ENCODE measurements at regions not wholly inside any gene's neighbourhood (a gene's known extent, or its start where the extent isn't known, plus 50 kb on each side); places are given as distances from the start of the nearest gene placed in this dataset.

DNA sequence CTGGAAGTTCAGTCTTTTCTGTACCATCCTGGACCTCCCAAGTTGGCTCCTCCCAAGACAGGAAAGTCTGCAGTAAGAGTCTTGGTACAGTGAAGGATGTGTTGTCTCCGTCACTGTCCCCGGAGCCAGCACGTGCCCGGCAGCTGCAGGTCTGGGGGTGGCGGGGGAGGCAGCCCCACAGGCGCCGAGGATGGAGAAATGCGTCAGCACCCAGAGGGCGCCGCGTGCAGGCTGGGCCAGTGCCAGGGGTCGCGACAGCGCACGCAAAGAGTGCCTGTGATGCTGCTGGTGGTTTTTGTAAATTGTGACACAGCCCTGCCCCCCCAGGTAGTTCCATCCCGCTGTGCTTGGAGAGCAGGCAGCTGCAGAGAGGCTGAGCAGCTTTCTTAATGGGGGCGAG, 1200.5 kb downstream of the BRD1 start:
- Histone ChIP-seq H2AFZ (ENCODE audit: low read length) (no peak overlapping the region), H2BK120ac (ENCODE audit: low read depth, low read length) (no peak overlapping the region), H3K4me2 (ENCODE audit: insufficient read depth, low read length, poor library complexity, severe bottlenecking) (no peak overlapping the region), H3K4me1 (ENCODE audit: control insufficient read depth in 2 of 2, insufficient read depth in 1 of 2, low read depth in 1 of 2, low read length in 2 of 2) (peaks cover 13 to 38% of the 10 kb centered on the region in 2 donors), H3K79me1 (ENCODE audit: low read depth, low read length) (peaks cover 20% of the 10 kb centered on the region), H3K9me3 (replicated peaks in 1 of 2; ENCODE audit: control insufficient read depth in 2 of 2, insufficient read depth in 1 of 2, low read depth in 1 of 2, low read length in 2 of 2) (no peaks in the 10 kb centered on the region), H4K91ac (ENCODE audit: low read depth, low read length, poor library complexity) (no peak overlapping the region), H2BK5ac (ENCODE audit: low read length) (peak overlapping the region; percentile 30), H2AK5ac (ENCODE audit: low read depth, low read length) (peak overlapping the region; percentile 39), H2BK12ac (ENCODE audit: low read length) (no peak overlapping the region), H3K36me3 (replicated peaks in 1 of 2; ENCODE audit: control insufficient read depth in 2 of 2, insufficient read depth in 2 of 2, low read length in 2 of 2) (no peaks in the 10 kb centered on the region), H3K23ac (ENCODE audit: low read depth, low read length, poor library complexity) (peak overlapping the region; percentile 67), H4K8ac (ENCODE audit: low read depth, low read length) (no peak overlapping the region), H2BK15ac (ENCODE audit: low read length) (no peak overlapping the region), H3K27me3 (ENCODE audit: control insufficient read depth in 3 of 3, insufficient read depth in 3 of 3, low read depth in 1 of 3, low read length in 3 of 3) (no peaks in the 10 kb centered on the region), H3K14ac (ENCODE audit: low read length) (peak overlapping the region; percentile 98), H3K9ac (ENCODE audit: low read depth, low read length, poor library complexity) (peak overlapping the region; percentile 80), H3K27ac (replicated peaks; ENCODE audit: low read length) (no peak overlapping the region), H3K18ac (ENCODE audit: low read length) (peak overlapping the region; percentile 87), H3K4me3 (ENCODE audit: low read length in 2 of 2) (no peak overlapping the region), H3K4ac (ENCODE audit: low read length) (no peak overlapping the region)
- WGBS, 2 donors (ENCODE audit: extremely low coverage in 2 of 2, insufficient read length in 2 of 2, insufficient replicate concordance in 1 of 2): no CpG with 5 or more reads among the region's 17 CpGs
- DNase-seq (ENCODE audit: low spot score): no peak

GRCh38 chr22:48624401-48624800, 1203.3 kb downstream of the BRD1 start:
- WGBS, 2 donors (ENCODE audit: extremely low coverage in 2 of 2, insufficient read length in 2 of 2, insufficient replicate concordance in 1 of 2): no CpG with 5 or more reads among the region's 13 CpGs
- no peak overlapping the region for H3K9ac ChIP-seq (ENCODE audit: low read depth, low read length, poor library complexity)
- no peak overlapping the region for H2BK120ac ChIP-seq (ENCODE audit: low read depth, low read length)
- no peak overlapping the region for H4K91ac ChIP-seq (ENCODE audit: low read depth, low read length, poor library complexity)
- no peaks in the 10 kb centered on the region for H3K9me3 ChIP-seq (replicated peaks in 1 of 2; ENCODE audit: control insufficient read depth in 2 of 2, insufficient read depth in 1 of 2, low read depth in 1 of 2, low read length in 2 of 2)
- no peak overlapping the region for H3K23ac ChIP-seq (ENCODE audit: low read depth, low read length, poor library complexity)
- H3K79me1 ChIP-seq (ENCODE audit: low read depth, low read length): peaks cover 18% of the 10 kb centered on the region
- H3K27me3 ChIP-seq (ENCODE audit: control insufficient read depth in 3 of 3, insufficient read depth in 3 of 3, low read depth in 1 of 3, low read length in 3 of 3): no peaks in the 10 kb centered on the region
- H3K36me3 ChIP-seq (replicated peaks in 1 of 2; ENCODE audit: control insufficient read depth in 2 of 2, insufficient read depth in 2 of 2, low read length in 2 of 2): no peaks in the 10 kb centered on the region
- peak overlapping the region in 1 of 2 donors; percentile 19 for H3K4me3 ChIP-seq (ENCODE audit: low read length in 2 of 2)
- no peak overlapping the region for H3K4me2 ChIP-seq (ENCODE audit: insufficient read depth, low read length, poor library complexity, severe bottlenecking)
- no peak overlapping the region for H2BK15ac ChIP-seq (ENCODE audit: low read length)
- H3K27ac ChIP-seq (replicated peaks; ENCODE audit: low read length): no peak overlapping the region
- H2AFZ ChIP-seq (ENCODE audit: low read length): no peak overlapping the region
- H3K4ac ChIP-seq (ENCODE audit: low read length): no peak overlapping the region
- no peak overlapping the region for H3K14ac ChIP-seq (ENCODE audit: low read length)
- no peak overlapping the region for H2BK5ac ChIP-seq (ENCODE audit: low read length)
- H2BK12ac ChIP-seq (ENCODE audit: low read length): no peak overlapping the region
- no peak overlapping the region for H3K18ac ChIP-seq (ENCODE audit: low read length)
- no peak overlapping the region for H2AK5ac ChIP-seq (ENCODE audit: low read depth, low read length)
- DNase-seq (ENCODE audit: low spot score): no peak
- H4K8ac ChIP-seq (ENCODE audit: low read depth, low read length): no peak overlapping the region
- peaks cover 13 to 19% of the 10 kb centered on the region in 2 donors for H3K4me1 ChIP-seq (ENCODE audit: control insufficient read depth in 2 of 2, insufficient read depth in 1 of 2, low read depth in 1 of 2, low read length in 2 of 2)

DNA sequence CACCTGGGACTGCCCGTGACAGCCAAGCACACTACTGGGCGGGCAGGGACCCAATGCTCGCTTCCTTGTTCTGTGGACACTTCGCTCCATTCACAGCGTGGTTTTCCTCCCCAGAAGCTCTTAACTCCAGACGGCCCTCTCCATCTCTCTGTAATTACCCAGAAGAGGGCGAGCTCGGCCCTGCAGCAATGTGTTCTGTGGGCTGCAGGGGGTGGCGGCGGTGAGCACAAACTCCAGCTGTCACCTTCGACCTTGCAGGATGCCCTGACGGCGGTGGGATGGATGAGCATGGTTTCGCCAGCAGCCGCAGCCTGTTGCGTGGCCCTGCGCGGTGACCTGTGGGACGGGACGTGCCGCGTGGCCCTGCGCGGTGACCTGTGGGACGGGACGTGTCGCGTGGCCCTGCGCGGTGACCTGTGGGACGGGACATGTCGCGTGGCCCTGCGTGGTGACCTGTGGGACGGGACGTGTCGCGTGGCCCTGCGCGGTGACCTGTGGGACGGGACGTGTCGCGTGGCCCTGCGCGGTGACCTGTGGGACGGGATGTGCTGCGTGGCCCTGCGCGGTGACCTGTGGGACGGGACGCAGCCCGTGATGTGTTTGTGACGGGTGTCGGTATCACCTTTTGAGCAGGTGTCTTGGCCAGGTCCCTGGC, 1204.7 kb downstream of the BRD1 start:
- no peak overlapping the region for H2BK120ac ChIP-seq (ENCODE audit: low read depth, low read length)
- DNase-seq (ENCODE audit: low spot score): no peak
- H2BK5ac ChIP-seq (ENCODE audit: low read length): no peak overlapping the region
- no peaks in the 10 kb centered on the region for H3K9me3 ChIP-seq (replicated peaks in 1 of 2; ENCODE audit: control insufficient read depth in 2 of 2, insufficient read depth in 1 of 2, low read depth in 1 of 2, low read length in 2 of 2)
- H3K27ac ChIP-seq (replicated peaks; ENCODE audit: low read length): no peak overlapping the region
- no peak overlapping the region for H3K4me2 ChIP-seq (ENCODE audit: insufficient read depth, low read length, poor library complexity, severe bottlenecking)
- H3K4me1 ChIP-seq (ENCODE audit: control insufficient read depth in 2 of 2, insufficient read depth in 1 of 2, low read depth in 1 of 2, low read length in 2 of 2): peaks cover 10 to 11% of the 10 kb centered on the region in 2 donors
- H3K23ac ChIP-seq (ENCODE audit: low read depth, low read length, poor library complexity): peak overlapping the region; percentile 82
- H2AFZ ChIP-seq (ENCODE audit: low read length): no peak overlapping the region
- H3K79me1 ChIP-seq (ENCODE audit: low read depth, low read length): peaks cover 21% of the 10 kb centered on the region
- H4K8ac ChIP-seq (ENCODE audit: low read depth, low read length): no peak overlapping the region
- peak overlapping the region; percentile 48 for H2BK12ac ChIP-seq (ENCODE audit: low read length)
- no peaks in the 10 kb centered on the region for H3K36me3 ChIP-seq (replicated peaks in 1 of 2; ENCODE audit: control insufficient read depth in 2 of 2, insufficient read depth in 2 of 2, low read length in 2 of 2)
- no peak overlapping the region for H3K14ac ChIP-seq (ENCODE audit: low read length)
- no peak overlapping the region for H3K4ac ChIP-seq (ENCODE audit: low read length)
- no peak overlapping the region for H4K91ac ChIP-seq (ENCODE audit: low read depth, low read length, poor library complexity)
- no peak overlapping the region for H3K9ac ChIP-seq (ENCODE audit: low read depth, low read length, poor library complexity)
- no peak overlapping the region for H3K4me3 ChIP-seq (ENCODE audit: low read length in 2 of 2)
- peak overlapping the region; percentile 65 for H3K18ac ChIP-seq (ENCODE audit: low read length)
- H2BK15ac ChIP-seq (ENCODE audit: low read length): no peak overlapping the region
- WGBS, 2 donors (ENCODE audit: extremely low coverage in 2 of 2, insufficient read length in 2 of 2, insufficient replicate concordance in 1 of 2): no CpG with 5 or more reads among the region's 55 CpGs
- H3K27me3 ChIP-seq (ENCODE audit: control insufficient read depth in 3 of 3, insufficient read depth in 3 of 3, low read depth in 1 of 3, low read length in 3 of 3): no peaks in the 10 kb centered on the region
- no peak overlapping the region for H2AK5ac ChIP-seq (ENCODE audit: low read depth, low read length)

DNA sequence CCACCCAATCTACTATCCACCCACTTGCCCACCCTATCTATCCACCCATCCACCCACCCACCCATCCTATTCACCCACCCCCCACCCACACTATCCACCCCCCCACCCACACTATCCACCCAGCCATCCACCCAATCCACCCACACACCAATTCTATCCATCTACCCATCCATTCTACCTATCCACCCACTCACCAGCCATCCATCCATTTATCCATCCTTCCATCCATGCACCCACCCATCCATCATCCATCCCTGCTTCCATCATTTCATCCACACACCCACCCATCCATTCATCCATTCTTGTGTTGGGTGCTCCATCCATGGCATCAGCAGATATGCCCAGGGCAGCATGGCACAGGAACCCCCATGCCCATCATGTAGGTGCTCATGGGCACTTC, 1206.6 kb downstream of the BRD1 start:
- Histone ChIP-seq H2BK120ac (ENCODE audit: low read depth, low read length) (no peak overlapping the region), H3K9ac (ENCODE audit: low read depth, low read length, poor library complexity) (no peak overlapping the region), H3K9me3 (replicated peaks in 1 of 2; ENCODE audit: control insufficient read depth in 2 of 2, insufficient read depth in 1 of 2, low read depth in 1 of 2, low read length in 2 of 2) (no peaks in the 10 kb centered on the region), H3K14ac (ENCODE audit: low read length) (no peak overlapping the region), H3K23ac (ENCODE audit: low read depth, low read length, poor library complexity) (no peak overlapping the region), H3K4me2 (ENCODE audit: insufficient read depth, low read length, poor library complexity, severe bottlenecking) (no peak overlapping the region), H3K27ac (replicated peaks; ENCODE audit: low read length) (no peak overlapping the region), H2AFZ (ENCODE audit: low read length) (no peak overlapping the region), H2BK12ac (ENCODE audit: low read length) (no peak overlapping the region), H3K18ac (ENCODE audit: low read length) (no peak overlapping the region), H2AK5ac (ENCODE audit: low read depth, low read length) (no peak overlapping the region), H2BK5ac (ENCODE audit: low read length) (no peak overlapping the region), H3K4me1 (ENCODE audit: control insufficient read depth in 2 of 2, insufficient read depth in 1 of 2, low read depth in 1 of 2, low read length in 2 of 2) (peaks cover 0 to 11% of the 10 kb centered on the region in 2 donors), H4K8ac (ENCODE audit: low read depth, low read length) (no peak overlapping the region), H3K27me3 (ENCODE audit: control insufficient read depth in 3 of 3, insufficient read depth in 3 of 3, low read depth in 1 of 3, low read length in 3 of 3) (no peaks in the 10 kb centered on the region), H4K91ac (ENCODE audit: low read depth, low read length, poor library complexity) (no peak overlapping the region), H3K4me3 (ENCODE audit: low read length in 2 of 2) (peak overlapping the region in 1 of 2 donors; percentile 28), H3K79me1 (ENCODE audit: low read depth, low read length) (peaks cover 16% of the 10 kb centered on the region), H3K4ac (ENCODE audit: low read length) (no peak overlapping the region), H2BK15ac (ENCODE audit: low read length) (no peak overlapping the region), H3K36me3 (replicated peaks in 1 of 2; ENCODE audit: control insufficient read depth in 2 of 2, insufficient read depth in 2 of 2, low read length in 2 of 2) (no peaks in the 10 kb centered on the region)
- DNase-seq (ENCODE audit: low spot score): no peak
